HG02623 (cell line): ENCODE measurements at regions not wholly inside any gene's neighbourhood (a gene's known extent, or its start where the extent isn't known, plus 50 kb on each side); places are given as distances from the start of the nearest gene placed in this dataset.

Experiments used
- ATAC-seq: cut with Tn5 transposase; IDR thresholded peaks from one replicate; pipeline ENCODE4 v1.9.1; 2021; ENCODE audit warnings: moderate library complexity; ENCODE audit not compliant: unreplicated experiment

GRCh38 chr1:83689921-83690868, 308.7 kb downstream of the TTLL7 start:
- no peak for ATAC-seq

GRCh38 chr1:83682132-83682531, 316.8 kb downstream of the TTLL7 start:
- no peak for ATAC-seq

GRCh38 chr1:83676106-83676505, 322.8 kb downstream of the TTLL7 start:
- no peak for ATAC-seq

GRCh38 chr1:83673312-83673711, 325.6 kb downstream of the TTLL7 start:
- ATAC-seq = no peak

GRCh38 chr1:83671586-83671985, 327.3 kb downstream of the TTLL7 start:
- no peak for ATAC-seq

- ATAC-seq = no peak
Measured at GRCh38 chr1:83670909-83671565, 327.9 kb downstream of the TTLL7 start.

GRCh38 chr1:83641796-83642443, 357.0 kb downstream of the TTLL7 start:
- no peak for ATAC-seq

GRCh38 chr1:83641206-83641658, 357.7 kb downstream of the TTLL7 start:
- no peak for ATAC-seq

- no peak for ATAC-seq
Measured at GRCh38 chr1:83639785-83640184, 359.1 kb downstream of the TTLL7 start.

- no peak for ATAC-seq
Measured at GRCh38 chr1:83637586-83637985, 361.3 kb downstream of the TTLL7 start.

GRCh38 chr1:83637009-83637408, 361.9 kb downstream of the TTLL7 start:
- ATAC-seq = no peak

GRCh38 chr1:83632906-83633305, 366.0 kb downstream of the TTLL7 start:
- ATAC-seq = no peak

GRCh38 chr1:83631851-83632250, 367.1 kb downstream of the TTLL7 start:
- ATAC-seq = no peak

GRCh38 chr1:83627045-83627444, 371.9 kb downstream of the TTLL7 start:
- no peak for ATAC-seq

GRCh38 chr1:83626603-83627002, 372.3 kb downstream of the TTLL7 start:
- ATAC-seq = no peak

- ATAC-seq = no peak
Measured at GRCh38 chr1:83625646-83626045, 373.3 kb downstream of the TTLL7 start.

GRCh38 chr1:83620016-83620415, 378.9 kb downstream of the TTLL7 start:
- no peak for ATAC-seq

GRCh38 chr1:83619170-83619896, 379.6 kb downstream of the TTLL7 start:
- ATAC-seq = no peak

GRCh38 chr1:83617883-83618282, 381.0 kb downstream of the TTLL7 start:
- ATAC-seq = no peak

- no peak for ATAC-seq
Measured at GRCh38 chr1:83615370-83615769, 383.6 kb downstream of the TTLL7 start.

GRCh38 chr1:83606416-83606955, 392.4 kb downstream of the TTLL7 start:
- no peak for ATAC-seq
